Esophagus muscularis mucosa (tissue), 4 donors: ENCODE measurements at regions not wholly inside any gene's neighbourhood (a gene's known extent, or its start where the extent isn't known, plus 50 kb on each side); places are given as distances from the start of the nearest gene placed in this dataset.
A peak's percentile ranks its signal among the peaks of the same experiment; 100 is the strongest.

ENCODE experiments used
- EP300 ChIP-seq: sonication (generic); formaldehyde crosslinking; IDR thresholded peaks from one replicate; pipeline ENCODE4 v1.6.1; 2017; ENCODE audit warnings: antibody characterized with exemption
- POLR2A ChIP-seq: fragments of 450-650 bp; IDR thresholded peaks from one replicate; pipeline ENCODE4 v1.6.1; 2017; ENCODE audit warnings: antibody characterized with exemption, moderate library complexity, mild to moderate bottlenecking, low read depth
- TF ChIP-seq, protein P1 (sequence below), 3 experiments: fragments of 200-600 bp in 2 of 3; fragments of 450-650 bp in 1 of 3; sonication (generic) in 2 of 3; IDR thresholded peaks; one replicate each; pipeline ENCODE4 v1.5.1; 2017 to 2019; ENCODE audit warnings: antibody characterized with exemption in 3 of 3, mild to moderate bottlenecking in 2 of 3, moderate library complexity in 1 of 3

- TF ChIP-seq, protein P1, sequence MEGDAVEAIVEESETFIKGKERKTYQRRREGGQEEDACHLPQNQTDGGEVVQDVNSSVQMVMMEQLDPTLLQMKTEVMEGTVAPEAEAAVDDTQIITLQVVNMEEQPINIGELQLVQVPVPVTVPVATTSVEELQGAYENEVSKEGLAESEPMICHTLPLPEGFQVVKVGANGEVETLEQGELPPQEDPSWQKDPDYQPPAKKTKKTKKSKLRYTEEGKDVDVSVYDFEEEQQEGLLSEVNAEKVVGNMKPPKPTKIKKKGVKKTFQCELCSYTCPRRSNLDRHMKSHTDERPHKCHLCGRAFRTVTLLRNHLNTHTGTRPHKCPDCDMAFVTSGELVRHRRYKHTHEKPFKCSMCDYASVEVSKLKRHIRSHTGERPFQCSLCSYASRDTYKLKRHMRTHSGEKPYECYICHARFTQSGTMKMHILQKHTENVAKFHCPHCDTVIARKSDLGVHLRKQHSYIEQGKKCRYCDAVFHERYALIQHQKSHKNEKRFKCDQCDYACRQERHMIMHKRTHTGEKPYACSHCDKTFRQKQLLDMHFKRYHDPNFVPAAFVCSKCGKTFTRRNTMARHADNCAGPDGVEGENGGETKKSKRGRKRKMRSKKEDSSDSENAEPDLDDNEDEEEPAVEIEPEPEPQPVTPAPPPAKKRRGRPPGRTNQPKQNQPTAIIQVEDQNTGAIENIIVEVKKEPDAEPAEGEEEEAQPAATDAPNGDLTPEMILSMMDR (IDR thresholded peaks at IDR 0.05): peak; percentile 45 to 72 (median 57)
- TF ChIP-seq EP300: no peak
- TF ChIP-seq POLR2A: no peak
Measured at GRCh38 chr11:103601225-103601846, 435.1 kb upstream of the DDI1 start.
